ENCODE measurements at regions not wholly inside any gene's neighbourhood (a gene's known extent, or its start where the extent isn't known, plus 50 kb on each side); places are given as distances from the start of the nearest gene placed in this dataset.

DNA sequence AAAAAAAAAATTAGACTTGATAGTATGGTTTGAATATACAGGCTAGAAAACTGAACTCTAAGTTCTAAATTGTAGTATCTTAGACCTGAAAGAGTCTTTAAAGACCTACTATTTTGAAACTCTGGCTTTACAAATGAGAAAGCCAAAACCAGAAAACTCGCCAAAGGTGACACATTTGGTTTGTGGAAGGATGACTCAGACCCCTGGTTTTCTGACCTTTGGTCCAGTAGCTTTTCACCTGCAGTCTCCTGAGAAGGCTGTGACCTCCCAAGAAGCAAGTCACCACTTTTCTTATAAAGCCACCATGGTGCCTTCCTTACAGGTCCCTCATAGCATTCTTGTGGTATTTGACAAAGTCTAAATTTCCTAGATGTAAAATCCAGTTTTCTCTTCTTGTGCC lies 102.1 kb upstream of the CEP78 start:
- TF ChIP-seq CEBPB (IDR thresholded peaks at IDR 0.05; ENCODE audit: low read depth, low read length) (no peak), RAD21 (IDR thresholded peaks at IDR 0.05; ENCODE audit: low read length) (no peak), BHLHE40 (IDR thresholded peaks at IDR 0.05; ENCODE audit: low read depth, low read length) (no peak), FOS (IDR thresholded peaks at IDR 0.05; ENCODE audit: low read depth, low read length) (no peak), POLR2A (IDR thresholded peaks at IDR 0.05; ENCODE audit: low read depth, low read length) (no peak), CHD1 (IDR thresholded peaks at IDR 0.05; ENCODE audit: low read depth, low read length) (no peak), RCOR1 (IDR thresholded peaks at IDR 0.05; ENCODE audit: insufficient replicate concordance, low read length) (no peak), MAFK (IDR thresholded peaks at IDR 0.05; ENCODE audit: low read depth, low read length) (no peak), NFE2L2 (IDR thresholded peaks at IDR 0.05; ENCODE audit: low read depth, low read length) (no peak), MAZ (IDR thresholded peaks at IDR 0.05; ENCODE audit: borderline replicate concordance, low read depth, low read length) (no peak)
- TF ChIP-seq, protein P1, sequence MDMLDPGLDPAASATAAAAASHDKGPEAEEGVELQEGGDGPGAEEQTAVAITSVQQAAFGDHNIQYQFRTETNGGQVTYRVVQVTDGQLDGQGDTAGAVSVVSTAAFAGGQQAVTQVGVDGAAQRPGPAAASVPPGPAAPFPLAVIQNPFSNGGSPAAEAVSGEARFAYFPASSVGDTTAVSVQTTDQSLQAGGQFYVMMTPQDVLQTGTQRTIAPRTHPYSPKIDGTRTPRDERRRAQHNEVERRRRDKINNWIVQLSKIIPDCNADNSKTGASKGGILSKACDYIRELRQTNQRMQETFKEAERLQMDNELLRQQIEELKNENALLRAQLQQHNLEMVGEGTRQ (IDR thresholded peaks at IDR 0.05; ENCODE audit: low read depth, low read length): no peak
- TF ChIP-seq, protein P2, sequence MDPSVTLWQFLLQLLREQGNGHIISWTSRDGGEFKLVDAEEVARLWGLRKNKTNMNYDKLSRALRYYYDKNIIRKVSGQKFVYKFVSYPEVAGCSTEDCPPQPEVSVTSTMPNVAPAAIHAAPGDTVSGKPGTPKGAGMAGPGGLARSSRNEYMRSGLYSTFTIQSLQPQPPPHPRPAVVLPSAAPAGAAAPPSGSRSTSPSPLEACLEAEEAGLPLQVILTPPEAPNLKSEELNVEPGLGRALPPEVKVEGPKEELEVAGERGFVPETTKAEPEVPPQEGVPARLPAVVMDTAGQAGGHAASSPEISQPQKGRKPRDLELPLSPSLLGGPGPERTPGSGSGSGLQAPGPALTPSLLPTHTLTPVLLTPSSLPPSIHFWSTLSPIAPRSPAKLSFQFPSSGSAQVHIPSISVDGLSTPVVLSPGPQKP (IDR thresholded peaks at IDR 0.05; ENCODE audit: borderline replicate concordance, low read depth, low read length): no peak
- WGBS, 2 experiments (ENCODE audit: extremely low coverage in 2 of 2, insufficient read length in 1 of 2): no CpG with 5 or more reads among the region's 1 CpG
- CTCF ChIA-PET: no interaction called here
- Histone ChIP-seq H3K23ac (ENCODE audit: low read depth, low read length) (no peak overlapping the region), H2BK5ac (ENCODE audit: low read depth, low read length, poor library complexity, severe bottlenecking) (no peak overlapping the region), H2AFZ (replicated peaks; ENCODE audit: low read length, poor library complexity) (no peak overlapping the region), H3K4me2 (ENCODE audit: low read depth, low read length) (no peak overlapping the region), H3K27me3 (ENCODE audit: control insufficient read depth, insufficient read depth, low read length) (no peaks in the 10 kb centered on the region; the same call in 1 of the 2 replicates), H3K79me1 (ENCODE audit: low read depth in 1 of 2, low read length in 2 of 2) (no peaks in the 10 kb centered on the region), H3K9me3 (ENCODE audit: control insufficient read depth, insufficient read depth, low read length) (no peaks in the 10 kb centered on the region), H2BK120ac (ENCODE audit: low read depth, low read length) (no peak overlapping the region), H3K9me1 (ENCODE audit: insufficient read depth, low read length) (no peaks in the 10 kb centered on the region), H3K4me1 (ENCODE audit: control insufficient read depth, insufficient read depth, low read length) (no peaks in the 10 kb centered on the region), H3K56ac (ENCODE audit: extremely low read depth, insufficient read depth, low read length) (no peak overlapping the region), H2AK5ac (ENCODE audit: low read depth, low read length) (no peak overlapping the region), H3K4ac (ENCODE audit: low read depth, low read length) (no peak overlapping the region), H2AK9ac (replicated peaks; ENCODE audit: low read depth, low read length, poor library complexity) (no peak overlapping the region), H3K18ac (ENCODE audit: low read depth, low read length) (no peak overlapping the region), H3K27ac (ENCODE audit: insufficient read depth, low read length) (no peak overlapping the region), H3K36me3 (ENCODE audit: control insufficient read depth, insufficient read depth, low read length) (no peaks in the 10 kb centered on the region), H4K5ac (ENCODE audit: low read depth, low read length) (no peak overlapping the region), H4K20me1 (ENCODE audit: insufficient read depth, low read length) (no peaks in the 10 kb centered on the region), H2BK20ac (ENCODE audit: low read depth, low read length) (no peak overlapping the region), H3K14ac (replicated peaks; ENCODE audit: low read depth, low read length) (no peak overlapping the region), H3K9ac (ENCODE audit: low read depth, low read length) (no peak overlapping the region), H3K4me3 (ENCODE audit: insufficient read depth, low read depth, low read length) (no peak overlapping the region), H4K91ac (ENCODE audit: insufficient read depth, low read depth, low read length) (no peak overlapping the region), H2BK15ac (ENCODE audit: low read depth, low read length) (no peak overlapping the region), H4K8ac (ENCODE audit: low read depth in 2 of 2, low read length in 2 of 2) (no peak overlapping the region)
- no peak for DNase-seq
- BruUV-seq (replicated peaks): no TSS peak
- intact Hi-C loops (cut with micrococcal nuclease) (no loop called here), dilution Hi-C loops (cut with HindIII; ENCODE audit: low sequenced_read_pairs, unreplicated experiment) (no loop called here), in situ Hi-C loops (cut with MboI; ENCODE audit: low sequenced_read_pairs) (no loop called here)
- POLR2A ChIA-PET (ENCODE audit: unreplicated experiment): no interaction called here
- ATAC-seq (ENCODE audit: low read depth): no peak

Data from IMR-90 (cell line).